Testis (tissue), 2 donors: ENCODE measurements at regions not wholly inside any gene's neighbourhood (a gene's known extent, or its start where the extent isn't known, plus 50 kb on each side); places are given as distances from the start of the nearest gene placed in this dataset.

ENCODE experiments used
- DNase-seq: peaks from one replicate; pipeline ENCODE4 v3.0.0-alpha.2; 2019
- H3K27ac ChIP-seq, 2 donors: fragments of 200-600 bp; sonication (generic); one replicate each; pipeline ENCODE4 v1.5.1; 2019
- H3K27me3 ChIP-seq: fragments of 200-600 bp; sonication (generic); one replicate; pipeline ENCODE4 v1.5.1; 2019
- H3K36me3 ChIP-seq: fragments of 200-600 bp; sonication (generic); one replicate; pipeline ENCODE4 v1.5.1; 2017; ENCODE audit warnings: low read depth; ENCODE audit errors: missing control alignments
- H3K4me1 ChIP-seq: fragments of 200-600 bp; sonication (generic); one replicate; pipeline ENCODE4 v1.5.1; 2019
- H3K4me3 ChIP-seq, 2 donors: fragments of 200-600 bp; sonication (generic); one replicate each; pipeline ENCODE4 v1.5.1; 2017 to 2019
- H3K9me3 ChIP-seq: fragments of 200-600 bp; sonication (generic); one replicate; pipeline ENCODE4 v1.5.1; 2017
- CTCF ChIP-seq, 3 experiments: fragments of 450-650 bp in 2 of 3; fragments of 200-600 bp in 1 of 3; sonication (generic) in 1 of 3; IDR thresholded peaks; one replicate each; pipeline ENCODE4 v1.5.1; 2016 to 2019; ENCODE audit warnings: antibody characterized with exemption in 3 of 3, mild to moderate bottlenecking in 2 of 3, moderate library complexity in 1 of 3
- POLR2A ChIP-seq: fragments of 450-650 bp; IDR thresholded peaks from one replicate; pipeline ENCODE4 v1.6.1; 2017; ENCODE audit warnings: antibody characterized with exemption, mild to moderate bottlenecking, moderate library complexity
- WGBS, 2 donors: methylation state at CpG; one replicate each; pipeline ENCODE4 v1.1.5; 2018; 5-methylcytosine and 5-hydroxymethylcytosine counted together
- intact Hi-C: fragments of 100-400 bp; cut with DNase I; formaldehyde crosslinking; loops from one replicate; pipeline ENCODE4 v1.15.1; 2023; ENCODE audit warnings: low total_unique reads

- Histone ChIP-seq H3K36me3 (no peaks in the 10 kb centered on the region), H3K9me3 (no peaks in the 10 kb centered on the region), H3K4me1 (no peaks in the 10 kb centered on the region), H3K27ac (no peak overlapping the region), H3K4me3 (no peak overlapping the region), H3K27me3 (no peaks in the 10 kb centered on the region)
- no peak for DNase-seq
- intact Hi-C loops, result no loop called here
- no peak for TF ChIP-seq POLR2A
- no peak for TF ChIP-seq CTCF (IDR thresholded peaks at IDR 0.05)
- WGBS, 2 donors, result 75 to 86% methylated on average over 2 of the region's 2 CpGs
These were observed 97.5 kb upstream of the HS3ST3A1 start for GRCh38 chr17:13699261-13699660.

- WGBS, 2 donors, result 79 to 81% methylated on average over 1 of the region's 1 CpG
- Histone ChIP-seq H3K27ac (no peak overlapping the region), H3K9me3 (no peaks in the 10 kb centered on the region), H3K4me1 (no peaks in the 10 kb centered on the region), H3K36me3 (no peaks in the 10 kb centered on the region), H3K27me3 (no peaks in the 10 kb centered on the region), H3K4me3 (no peak overlapping the region)
- TF ChIP-seq CTCF (IDR thresholded peaks at IDR 0.05), result no peak
- TF ChIP-seq POLR2A, result no peak
- no peak for DNase-seq
- intact Hi-C loops, result no loop called here
These were observed 100.5 kb upstream of the HS3ST3A1 start for GRCh38 chr17:13702266-13702665.

- DNase-seq, result no peak
- Histone ChIP-seq H3K27ac (no peak overlapping the region), H3K27me3 (no peaks in the 10 kb centered on the region), H3K4me3 (no peak overlapping the region), H3K36me3 (no peaks in the 10 kb centered on the region), H3K4me1 (no peaks in the 10 kb centered on the region), H3K9me3 (no peaks in the 10 kb centered on the region)
- intact Hi-C loops, result no loop called here
- 47 to 70% methylated on average over 1 of the region's 1 CpG for WGBS, 2 donors
- no peak for TF ChIP-seq POLR2A
- no peak for TF ChIP-seq CTCF (IDR thresholded peaks at IDR 0.05)
These were observed 102.6 kb upstream of the HS3ST3A1 start for GRCh38 chr17:13704333-13704732.

GRCh38 chr17:13705221-13705620, 103.5 kb upstream of the HS3ST3A1 start:
- no peak overlapping the region for H3K27ac ChIP-seq
- no peak overlapping the region for H3K4me3 ChIP-seq
- DNase-seq, result no peak
- no peaks in the 10 kb centered on the region for H3K9me3 ChIP-seq
- H3K27me3 ChIP-seq, result no peaks in the 10 kb centered on the region
- no peak for TF ChIP-seq POLR2A
- no peak for TF ChIP-seq CTCF (IDR thresholded peaks at IDR 0.05)
- H3K36me3 ChIP-seq, result no peaks in the 10 kb centered on the region
- no peaks in the 10 kb centered on the region for H3K4me1 ChIP-seq
- intact Hi-C loops, result no loop called here
- WGBS, 2 donors, result 83 to 86% methylated on average over 7 of the region's 7 CpGs

- intact Hi-C loops, result no loop called here
- Histone ChIP-seq H3K4me1 (no peaks in the 10 kb centered on the region), H3K36me3 (no peaks in the 10 kb centered on the region), H3K4me3 (no peak overlapping the region), H3K27ac (no peak overlapping the region), H3K27me3 (no peaks in the 10 kb centered on the region), H3K9me3 (no peaks in the 10 kb centered on the region)
- DNase-seq, result no peak
- TF ChIP-seq POLR2A (no peak), CTCF (IDR thresholded peaks at IDR 0.05) (no peak)
- 49 to 72% methylated on average over 5 of the region's 5 CpGs for WGBS, 2 donors
These were observed 120.0 kb upstream of the HS3ST3A1 start for GRCh38 chr17:13721705-13722104.
